GM19240 (cell line): ENCODE measurements at regions not wholly inside any gene's neighbourhood (a gene's known extent, or its start where the extent isn't known, plus 50 kb on each side); places are given as distances from the start of the nearest gene placed in this dataset.
"Not testable (repeated sequence)": the region's sequence is repeated elsewhere in the genome, so short reads cannot be mapped to it uniquely, and the experiment has no call there.

Experiments used
- DNase-seq: peaks from one replicate; pipeline ENCODE4 v3.0.0; 2011; ENCODE audit warnings: low spot score; ENCODE audit not compliant: insufficient read length

DNA sequence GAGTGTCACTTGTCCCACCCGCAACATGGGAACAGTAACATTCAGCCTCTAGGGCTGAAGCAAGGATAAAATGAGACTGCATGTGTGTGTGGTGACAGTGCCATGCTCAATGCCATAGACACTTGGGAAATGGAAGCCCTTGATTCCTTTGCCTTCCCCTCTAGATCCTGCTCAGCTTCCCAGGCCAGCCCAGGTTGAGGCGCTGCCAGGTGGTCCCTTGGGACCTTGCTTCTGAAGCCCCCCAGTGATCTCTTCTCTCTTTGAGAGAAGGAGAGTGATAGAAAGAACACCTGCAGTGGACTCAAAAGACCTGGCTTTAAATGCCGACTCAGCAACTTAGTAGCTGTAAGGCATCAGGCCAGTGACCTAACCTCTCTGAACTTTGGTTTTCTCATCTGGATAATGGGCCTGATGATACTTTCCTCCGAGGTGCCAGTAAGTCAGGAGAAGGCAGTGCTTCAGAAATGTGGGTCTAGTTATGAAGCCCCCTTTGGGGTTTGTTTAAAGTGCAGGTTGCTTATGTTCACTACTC, 144.5 kb downstream of the RPLP1 start:
- no peak for DNase-seq

DNA sequence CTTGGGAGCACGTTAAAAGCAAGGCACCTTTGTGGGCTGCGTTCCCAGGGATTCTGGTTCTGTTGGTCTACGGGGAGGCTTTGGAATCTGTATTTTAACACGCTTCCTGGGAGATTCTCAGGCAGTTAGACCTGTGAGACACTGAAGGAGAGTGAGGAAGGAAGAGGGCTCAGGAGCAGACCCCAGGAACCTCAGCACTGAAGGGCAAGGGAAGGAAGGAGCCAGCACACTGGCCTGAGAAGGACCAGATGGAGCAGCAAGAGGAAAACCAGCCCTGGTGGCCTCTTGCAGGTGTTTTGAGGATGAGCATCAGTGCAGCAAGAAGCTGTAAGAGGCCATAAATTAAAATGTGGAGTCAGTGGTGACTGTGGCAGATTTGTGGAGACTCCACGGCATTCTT, 146.7 kb downstream of the RPLP1 start:
- DNase-seq = no peak

DNA sequence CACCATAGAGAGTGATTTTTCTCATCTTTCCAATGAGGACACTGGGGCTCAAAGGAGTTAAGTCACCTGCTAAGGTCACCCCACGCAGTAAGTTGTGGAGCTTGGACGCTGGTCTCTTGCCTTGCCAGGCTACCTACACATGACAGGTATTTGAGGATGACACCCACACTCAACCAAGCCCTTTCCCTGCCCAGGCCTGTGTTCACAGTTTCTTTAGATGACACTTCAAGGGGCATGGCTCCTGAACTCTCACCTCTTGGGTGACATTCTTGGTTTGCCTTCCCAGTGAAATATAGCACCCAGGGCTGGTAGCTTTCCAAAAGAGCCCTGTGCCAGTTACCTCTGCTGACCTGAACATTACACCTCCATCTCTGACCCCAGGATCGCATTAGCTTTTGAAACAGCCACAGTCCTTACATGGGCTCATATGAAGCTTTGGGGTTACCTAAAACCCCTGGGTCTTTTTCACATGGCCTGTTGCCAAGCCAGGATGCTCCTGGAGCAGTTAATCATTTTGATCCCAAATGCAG, 148.0 kb downstream of the RPLP1 start:
- DNase-seq = no peak

DNA sequence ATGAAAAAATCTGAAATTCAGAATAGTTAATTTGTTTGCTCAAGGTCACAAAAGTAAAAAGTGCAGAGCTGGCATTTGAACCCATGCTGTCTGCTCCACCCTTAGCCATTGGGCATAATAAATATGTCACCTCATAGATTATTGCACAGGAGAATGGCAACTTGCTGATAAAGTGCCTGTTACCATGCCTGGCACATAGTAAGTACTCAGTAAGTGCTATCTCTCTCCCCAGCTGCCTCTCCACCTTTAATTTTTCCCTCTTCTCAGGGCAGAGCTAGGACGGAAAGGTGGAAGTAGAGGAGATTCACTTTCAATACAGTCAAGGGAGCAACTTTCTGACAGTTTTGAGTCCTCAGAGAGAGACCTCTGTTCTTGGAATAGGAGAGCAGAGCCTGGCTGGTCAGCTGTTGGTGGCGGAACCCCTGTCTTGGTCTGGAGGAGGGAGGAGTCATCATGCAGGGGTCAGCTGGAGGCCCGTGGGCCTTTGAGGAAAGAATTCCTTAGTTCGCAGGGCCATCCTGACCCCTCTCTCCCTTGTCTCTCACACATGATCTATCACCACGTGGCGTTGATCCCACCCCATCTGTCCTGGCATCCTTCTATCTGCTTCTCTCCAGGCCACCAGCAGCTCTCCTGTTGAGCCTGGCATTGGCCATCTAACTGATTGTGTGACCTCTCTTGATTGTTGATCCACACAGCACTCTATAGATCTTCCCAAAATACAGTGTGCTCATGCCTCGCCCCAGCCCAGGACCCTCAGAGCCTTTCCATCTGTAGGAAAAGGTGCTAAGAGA, 149.3 kb downstream of the RPLP1 start:
- DNase-seq = no peak

GRCh38 chr15:69602921-69603320, 150.3 kb downstream of the RPLP1 start:
- DNase-seq = no peak

GRCh38 chr15:69603369-69604071, 150.9 kb downstream of the RPLP1 start:
- DNase-seq = no peak

- no peak for DNase-seq
Observed at GRCh38 chr15:69604072-69604411, 151.4 kb downstream of the RPLP1 start.

GRCh38 chr15:69606144-69606543, 153.5 kb downstream of the RPLP1 start:
- DNase-seq = no peak

DNA sequence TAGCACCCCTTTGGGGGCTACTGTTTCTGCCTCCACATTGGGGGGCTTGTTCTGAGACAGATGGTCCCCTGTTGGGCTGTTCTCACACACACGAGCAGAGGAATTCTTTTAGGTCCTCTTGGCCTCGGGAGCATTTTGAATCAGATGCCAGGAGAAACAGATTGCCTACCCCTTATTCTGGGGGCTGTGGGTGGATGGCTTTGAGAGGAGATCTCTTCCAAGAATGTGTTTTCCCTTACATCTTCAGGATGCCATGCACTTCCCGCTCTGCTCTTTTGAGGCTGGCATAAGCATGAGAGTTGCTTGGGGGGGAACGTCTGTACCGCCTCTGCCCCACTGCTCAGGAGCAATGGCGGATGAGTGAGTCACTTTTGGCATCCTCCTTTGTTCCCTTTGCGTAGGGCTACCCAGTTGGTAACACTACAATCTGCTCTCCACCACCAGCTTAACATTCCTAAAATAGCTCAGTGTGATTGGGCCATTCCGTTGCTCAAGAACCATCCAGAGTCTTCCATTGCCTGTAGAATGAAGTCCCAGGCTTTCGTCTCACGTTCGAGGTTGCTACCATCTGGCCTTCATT, 154.4 kb downstream of the RPLP1 start:
- no peak for DNase-seq

GRCh38 chr15:69608661-69609060, 156.0 kb downstream of the RPLP1 start:
- no peak for DNase-seq

GRCh38 chr15:69609176-69609575, 156.6 kb downstream of the RPLP1 start:
- DNase-seq = no peak

DNA sequence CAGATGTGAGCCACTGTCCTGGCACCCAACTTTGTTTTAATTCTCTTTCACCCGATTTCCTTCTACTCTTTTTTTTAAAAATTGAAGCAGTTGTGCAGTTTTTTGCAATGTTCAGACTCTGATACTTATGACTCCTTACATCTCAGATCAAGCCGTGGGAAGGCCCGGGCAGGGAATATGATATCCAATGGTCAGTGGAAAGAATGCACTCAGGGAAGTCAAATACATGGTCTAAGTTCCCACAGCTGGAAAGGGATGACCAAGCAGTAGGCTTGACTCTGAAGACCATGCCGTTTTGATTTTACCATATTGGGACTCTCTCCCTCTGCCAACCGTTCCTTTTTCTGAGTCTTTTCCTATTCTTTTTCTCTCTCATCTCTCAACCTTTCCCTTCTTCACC, 157.2 kb downstream of the RPLP1 start:
- DNase-seq = no peak

DNA sequence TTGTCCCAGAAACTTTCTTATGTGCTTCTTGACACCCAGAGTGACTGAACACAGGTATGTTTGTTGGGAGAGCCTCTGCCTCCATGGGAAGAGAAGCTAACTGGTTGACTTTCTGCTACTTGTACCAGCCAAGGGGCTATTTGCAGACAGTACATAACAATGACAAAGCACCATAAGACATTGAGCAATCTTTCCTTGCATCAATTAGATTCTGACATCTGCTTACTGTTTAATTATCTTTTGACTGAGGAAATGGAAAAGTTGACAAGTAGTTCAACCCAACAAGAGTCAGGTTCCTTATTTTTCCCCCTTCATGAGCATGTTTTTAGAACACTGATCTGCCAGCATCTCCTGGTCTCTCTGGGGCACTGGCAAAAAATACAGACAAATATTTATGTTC, 157.7 kb downstream of the RPLP1 start:
- DNase-seq = no peak

GRCh38 chr15:69610858-69611257, 158.2 kb downstream of the RPLP1 start:
- DNase-seq = no peak

DNA sequence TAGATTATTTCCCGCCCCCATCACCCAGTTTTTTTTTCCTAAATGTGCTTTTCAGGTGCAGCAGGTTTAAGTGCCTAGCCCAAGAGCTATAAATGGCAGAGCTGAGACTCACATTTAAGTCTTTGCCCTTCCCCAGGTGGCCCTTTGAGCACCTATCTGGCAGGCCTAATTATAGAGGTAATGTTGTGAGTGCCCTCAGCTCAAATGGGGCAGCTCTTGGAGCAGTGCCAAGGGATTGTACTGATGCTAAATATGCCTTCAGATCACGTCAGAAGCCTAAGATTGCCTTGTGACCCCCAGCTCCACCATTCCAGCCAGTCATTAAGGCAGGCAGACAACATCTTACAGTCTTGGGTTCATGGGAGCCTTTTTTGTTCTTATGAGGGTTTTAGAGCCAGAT, 159.5 kb downstream of the RPLP1 start:
- no peak for DNase-seq

- no peak for DNase-seq
Observed at GRCh38 chr15:69613182-69613581, 160.6 kb downstream of the RPLP1 start.

- no peak for DNase-seq
Observed at GRCh38 chr15:69613988-69614387, 161.4 kb downstream of the RPLP1 start.

DNA sequence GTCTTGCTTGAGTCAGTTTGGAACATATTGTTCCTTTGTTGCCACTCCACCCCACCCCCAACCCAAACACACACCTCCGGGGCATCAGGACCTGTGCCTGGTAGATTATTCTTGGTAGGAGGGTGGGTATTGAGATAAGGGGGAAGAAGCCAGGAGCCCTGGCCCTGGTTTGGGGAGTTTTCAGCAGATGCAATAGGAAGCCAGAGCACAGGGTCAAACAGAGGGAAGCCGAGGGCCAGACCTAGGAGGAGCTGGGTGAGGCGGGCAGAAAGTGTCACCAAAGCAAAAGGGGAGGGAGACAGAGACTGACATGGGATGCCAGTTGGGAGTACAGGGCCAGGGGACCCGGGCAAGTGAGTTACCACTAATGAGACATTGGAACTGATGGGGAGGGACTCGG, 163.1 kb downstream of the RPLP1 start:
- no peak for DNase-seq

DNA sequence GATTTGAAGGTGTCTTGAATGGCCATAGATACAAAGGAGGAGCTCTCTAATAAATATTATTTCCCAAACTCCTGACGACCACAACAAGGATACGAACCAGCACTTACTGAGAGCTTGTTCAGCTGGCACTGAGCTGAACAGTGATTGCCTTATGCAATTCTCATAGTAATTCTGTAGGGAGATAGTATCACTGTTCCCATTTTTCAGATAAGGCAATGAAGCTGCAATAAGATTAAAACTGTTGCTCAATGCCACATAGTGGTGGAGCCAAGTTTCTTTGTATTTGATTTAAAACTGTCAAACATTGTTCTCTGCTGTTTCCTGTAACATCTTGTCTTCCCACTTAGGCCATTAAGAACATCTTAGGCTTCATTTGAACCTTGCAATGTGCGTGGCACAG, 163.9 kb downstream of the RPLP1 start:
- DNase-seq = no peak

- not testable (repeated sequence) for DNase-seq
Observed at GRCh38 chr15:69617144-69617543, 164.5 kb downstream of the RPLP1 start.

DNA sequence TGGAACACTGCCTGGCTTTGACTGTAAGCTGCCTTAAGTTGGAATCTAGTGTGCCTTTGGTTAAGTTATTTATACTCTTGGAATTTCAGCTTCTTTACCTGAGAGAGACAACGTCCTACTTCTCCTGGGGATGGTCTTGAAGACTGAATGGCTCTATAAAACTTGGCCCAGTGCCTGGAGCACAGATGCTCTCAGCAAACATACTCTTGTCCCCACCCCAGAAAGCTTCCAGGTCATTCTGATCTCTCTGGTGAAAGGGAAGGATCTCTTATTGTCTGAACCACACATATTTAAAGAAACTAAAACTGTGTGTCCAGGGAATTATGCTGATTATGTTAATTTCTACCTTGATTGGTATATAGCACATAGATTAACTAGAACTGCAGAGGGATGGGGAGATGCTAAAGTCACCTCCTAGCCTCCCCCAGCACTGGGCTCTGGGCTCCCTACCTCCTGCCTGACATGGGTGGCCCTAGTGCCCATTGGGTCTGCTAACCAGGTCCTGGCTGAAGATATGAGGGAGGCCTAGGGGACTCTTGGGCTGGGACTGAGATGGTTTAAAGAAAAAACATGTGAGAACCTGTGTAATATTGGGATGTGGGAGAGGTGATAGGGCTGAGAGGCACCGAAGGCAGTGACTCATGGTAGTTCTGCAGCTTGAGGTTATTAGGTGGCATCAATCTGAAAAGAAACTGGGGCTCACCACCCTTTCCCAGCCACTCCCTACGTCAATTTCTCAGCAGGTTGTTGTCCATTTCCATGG, 171.0 kb downstream of the RPLP1 start:
- DNase-seq = no peak

DNA sequence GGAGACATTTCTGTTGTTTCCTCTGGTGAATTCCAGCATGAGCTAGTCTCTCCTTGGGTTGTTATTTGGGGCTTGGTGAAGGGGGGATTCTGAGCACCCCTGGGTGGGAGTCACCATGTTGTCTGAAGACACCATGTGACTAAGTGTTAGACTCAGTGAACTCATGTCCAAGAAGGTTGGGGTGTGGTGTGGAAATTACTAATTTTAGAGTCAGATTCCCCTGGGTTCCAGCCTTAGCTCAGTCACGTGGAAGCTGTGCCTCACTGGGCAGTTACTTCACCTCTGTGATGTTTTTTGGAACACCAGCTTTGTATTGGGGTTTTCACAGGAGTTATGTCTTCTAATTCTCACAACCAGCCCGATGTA, 171.5 kb downstream of the RPLP1 start:
- no peak for DNase-seq
